CD4-positive, alpha-beta T cell treated with Interferon gamma for 1 hour (primary cell): ENCODE measurements at regions not wholly inside any gene's neighbourhood (a gene's known extent, or its start where the extent isn't known, plus 50 kb on each side); places are given as distances from the start of the nearest gene placed in this dataset.

Experiments used
- DNase-seq: peaks from one replicate; pipeline ENCODE4 v3.0.0-alpha.2; 2020

- no peak for DNase-seq
Observed at GRCh38 chr2:12330916-12331315, 385.8 kb upstream of the TRIB2 start.

- DNase-seq = no peak
Observed at GRCh38 chr2:12331698-12332097, 385.0 kb upstream of the TRIB2 start.

GRCh38 chr2:12333293-12333692 lies 383.4 kb upstream of the TRIB2 start:
- no peak for DNase-seq

- DNase-seq = no peak
Observed at GRCh38 chr2:12334412-12334966, 382.2 kb upstream of the TRIB2 start.

DNA sequence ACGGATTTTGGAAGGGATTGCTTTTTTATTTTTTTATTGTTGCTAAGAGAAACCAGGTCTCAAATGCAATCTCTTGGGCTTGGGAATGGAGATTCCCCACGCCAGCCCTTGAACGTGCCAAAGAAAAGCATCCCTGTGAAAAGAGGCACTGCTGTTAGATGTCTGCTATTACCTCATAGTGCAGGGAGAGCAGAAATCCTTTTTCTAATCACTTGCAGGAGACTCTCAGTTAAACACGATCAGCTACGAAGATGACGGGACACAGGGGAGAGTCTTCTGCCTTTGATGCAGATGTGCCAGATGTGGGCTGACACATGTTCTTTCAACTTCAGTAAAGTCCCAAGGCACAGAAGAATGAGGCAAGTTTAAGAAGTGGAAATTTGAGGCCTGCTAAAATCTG lies 381.6 kb upstream of the TRIB2 start:
- DNase-seq = no peak

DNA sequence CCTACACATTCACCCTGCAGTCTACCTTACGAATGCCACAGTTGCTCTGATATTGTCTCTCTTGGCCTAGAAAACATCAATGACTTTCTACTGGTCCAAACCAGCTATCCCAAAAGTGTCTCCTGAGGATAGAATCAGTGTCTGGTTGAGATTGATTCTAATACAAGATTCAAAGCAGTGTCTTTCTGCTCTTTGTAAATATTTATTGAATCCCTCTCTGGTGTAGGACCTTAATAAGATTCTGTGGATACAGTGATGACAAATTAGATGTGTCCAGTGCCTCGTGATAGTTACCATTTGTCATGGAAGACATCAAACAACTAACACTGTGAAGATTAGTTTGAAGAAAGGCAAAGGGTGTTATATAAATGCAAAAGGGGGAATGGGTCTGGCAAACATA lies 380.7 kb upstream of the TRIB2 start:
- DNase-seq = no peak

GRCh38 chr2:12338946-12339697 lies 377.6 kb upstream of the TRIB2 start:
- no peak for DNase-seq

- no peak for DNase-seq
Observed at GRCh38 chr2:12340164-12340563, 376.6 kb upstream of the TRIB2 start.

GRCh38 chr2:12341215-12341614 lies 375.5 kb upstream of the TRIB2 start:
- DNase-seq = no peak

- DNase-seq = no peak
Observed at GRCh38 chr2:12341920-12342319, 374.8 kb upstream of the TRIB2 start.

- no peak for DNase-seq
Observed at GRCh38 chr2:12343141-12343540, 373.6 kb upstream of the TRIB2 start.

- no peak for DNase-seq
Observed at GRCh38 chr2:12347066-12347493, 369.7 kb upstream of the TRIB2 start.

GRCh38 chr2:12348216-12348615 lies 368.5 kb upstream of the TRIB2 start:
- DNase-seq = no peak

DNA sequence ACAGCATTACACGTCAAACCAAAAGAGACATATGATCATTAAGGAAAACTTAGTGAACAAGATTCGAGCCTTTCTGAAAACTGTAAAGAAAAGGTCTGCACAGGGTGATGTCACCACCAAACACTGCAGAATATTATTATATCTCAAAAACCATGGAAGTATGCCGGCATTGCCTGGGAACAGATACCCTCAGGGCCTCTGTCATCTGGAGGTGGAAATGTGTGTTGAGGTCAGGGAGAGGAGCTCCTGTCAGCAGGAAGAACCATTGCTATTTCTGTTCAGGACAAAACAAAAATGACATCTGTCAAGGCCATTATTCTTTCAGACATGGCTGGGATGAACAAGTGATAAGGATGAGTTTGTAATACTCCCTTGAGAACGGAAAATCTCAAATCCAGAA lies 365.9 kb upstream of the TRIB2 start:
- DNase-seq = no peak

GRCh38 chr2:12352889-12353288 lies 363.8 kb upstream of the TRIB2 start:
- DNase-seq = no peak

- DNase-seq = no peak
Observed at GRCh38 chr2:12361506-12361905, 355.2 kb upstream of the TRIB2 start.

DNA sequence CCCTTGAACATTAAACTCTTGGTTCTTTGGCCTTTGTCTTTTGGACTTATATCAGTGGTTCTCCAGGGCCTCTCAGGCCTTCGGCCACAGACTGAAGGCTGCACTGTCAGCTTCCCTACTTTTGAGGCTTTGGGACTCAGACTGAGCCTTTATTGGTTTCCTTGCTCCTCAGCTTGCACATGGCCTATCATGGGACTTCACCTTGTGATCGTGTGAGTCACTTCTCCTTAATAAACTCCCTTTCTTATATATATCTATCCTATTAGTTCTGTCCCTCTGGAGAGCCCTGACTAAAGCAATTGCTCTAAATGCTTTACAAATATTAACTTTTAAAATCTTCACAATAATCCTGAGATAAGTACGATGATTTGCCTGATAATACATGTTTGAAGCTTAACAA lies 353.6 kb upstream of the TRIB2 start:
- DNase-seq = no peak

- DNase-seq = no peak
Observed at GRCh38 chr2:12363569-12363968, 353.2 kb upstream of the TRIB2 start.

GRCh38 chr2:12369566-12369965 lies 347.2 kb upstream of the TRIB2 start:
- DNase-seq = no peak

GRCh38 chr2:12376025-12376424 lies 340.7 kb upstream of the TRIB2 start:
- no peak for DNase-seq

GRCh38 chr2:12379143-12379542 lies 337.6 kb upstream of the TRIB2 start:
- no peak for DNase-seq

DNA sequence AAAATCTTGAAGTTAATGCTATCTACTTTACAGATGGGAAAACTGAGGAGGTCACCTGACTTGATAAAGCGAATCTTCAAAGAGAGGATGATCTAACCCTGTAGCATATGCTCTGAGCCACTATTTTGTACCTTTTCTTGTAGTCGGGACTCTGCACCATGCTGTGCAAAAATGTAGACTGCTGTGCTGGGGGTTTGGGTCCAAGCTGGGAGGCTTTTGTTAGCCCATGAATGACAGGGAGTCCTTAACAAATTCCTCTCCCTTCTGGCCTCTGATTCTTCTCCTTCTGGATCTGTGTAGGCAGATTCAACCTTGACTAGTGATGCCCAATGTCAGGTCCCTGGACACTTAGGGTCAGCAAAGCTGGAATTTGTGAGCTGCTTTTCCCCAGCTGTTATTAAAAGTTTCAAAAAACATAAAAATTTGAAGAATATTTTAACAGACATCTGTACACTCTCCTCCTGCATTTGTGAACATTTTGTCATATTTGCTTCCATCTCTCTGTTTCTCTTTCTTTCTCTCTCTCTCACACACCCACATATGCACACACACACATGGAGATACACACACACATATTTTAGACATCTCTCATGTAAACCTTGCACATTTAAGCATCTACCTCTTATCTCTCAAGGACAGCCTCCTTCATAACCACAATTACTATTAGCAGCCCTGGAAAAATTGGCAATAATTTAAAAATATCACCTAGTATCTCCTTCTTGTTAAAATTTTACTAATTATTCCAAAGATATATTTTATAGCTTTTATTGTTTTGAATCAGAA lies 335.0 kb upstream of the TRIB2 start:
- no peak for DNase-seq

- no peak for DNase-seq
Observed at GRCh38 chr2:12382366-12382765, 334.4 kb upstream of the TRIB2 start.
